Loucy (cell line): ENCODE measurements at regions not wholly inside any gene's neighbourhood (a gene's known extent, or its start where the extent isn't known, plus 50 kb on each side); places are given as distances from the start of the nearest gene placed in this dataset.

Experiments
- H2AFZ ChIP-seq: fragments of 200-600 bp; sonication (generic); 2 replicates; pipeline ENCODE4 v1.6.0; 2016; ENCODE audit warnings: antibody characterized with exemption, mild to moderate bottlenecking, low read length, moderate library complexity
- H3F3A ChIP-seq: fragments of 200-600 bp; 2 replicates; pipeline ENCODE4 v1.6.0; 2016; ENCODE audit warnings: antibody characterized with exemption, low read depth, mild to moderate bottlenecking
- H3K27me3 ChIP-seq: fragments of 200-600 bp; sonication (generic); 2 replicates; pipeline ENCODE4 v1.6.1; 2014; ENCODE audit warnings: low read length, mild to moderate bottlenecking; ENCODE audit not compliant: insufficient read depth, poor library complexity, severe bottlenecking
- H3K36me3 ChIP-seq: fragments of 200-600 bp; sonication (generic); 2 replicates; pipeline ENCODE4 v1.6.1; 2016; ENCODE audit warnings: low read length; ENCODE audit not compliant: insufficient read depth
- H3K4me1 ChIP-seq: fragments of 200-600 bp; sonication (generic); 2 replicates; pipeline ENCODE4 v1.5.1; 2014; ENCODE audit warnings: low read length, mild to moderate bottlenecking; ENCODE audit not compliant: insufficient read depth, poor library complexity, severe bottlenecking
- H3K4me2 ChIP-seq: fragments of 200-600 bp; sonication (generic); 2 replicates; pipeline ENCODE4 v1.6.0; 2014; ENCODE audit warnings: antibody characterized with exemption, low read length, low read depth, mild to moderate bottlenecking; ENCODE audit not compliant: poor library complexity, severe bottlenecking
- H3K4me3 ChIP-seq: fragments of 200-600 bp; sonication (generic); 2 replicates; pipeline ENCODE4 v1.5.1; 2014; ENCODE audit warnings: low read length, mild to moderate bottlenecking, mixed read lengths; ENCODE audit not compliant: poor library complexity, severe bottlenecking
- H3K79me2 ChIP-seq: fragments of 200-600 bp; sonication (generic); 2 replicates; pipeline ENCODE4 v1.6.1; 2014; ENCODE audit warnings: low read length; ENCODE audit not compliant: insufficient read depth
- H3K9ac ChIP-seq: fragments of 200-600 bp; sonication (generic); 2 replicates; pipeline ENCODE4 v1.6.0; 2014; ENCODE audit warnings: mild to moderate bottlenecking, low read depth, low read length, moderate library complexity; ENCODE audit not compliant: poor library complexity, severe bottlenecking
- H3K9me2 ChIP-seq: fragments of 200-600 bp; sonication (generic); replicated peaks from 2 replicates; pipeline ENCODE4 v1.6.1; 2016; ENCODE audit warnings: low read depth, low read length, mixed read lengths
- H3K9me3 ChIP-seq: fragments of 200-600 bp; sonication (generic); 2 replicates; pipeline ENCODE4 v1.6.1; 2014; ENCODE audit warnings: mild to moderate bottlenecking, antibody characterized with exemption, low read length, low read depth; ENCODE audit not compliant: insufficient read depth
- H4K20me1 ChIP-seq: fragments of 200-600 bp; sonication (generic); 2 replicates; pipeline ENCODE4 v1.6.0; 2014; ENCODE audit warnings: antibody characterized with exemption, low read length, mild to moderate bottlenecking; ENCODE audit not compliant: insufficient read depth, poor library complexity, severe bottlenecking
- EZH2phosphoT487 ChIP-seq: fragments of 200-600 bp; IDR thresholded peaks from 2 replicates; pipeline ENCODE4 v1.6.1; 2018; ENCODE audit warnings: antibody characterized with exemption, mild to moderate bottlenecking, moderate library complexity, borderline replicate concordance
- TF ChIP-seq, protein P1 (sequence below): fragments of 200-600 bp; sonication (generic); conservative IDR thresholded peaks from 2 replicates; pipeline ENCODE4 v1.5.1; 2014; ENCODE audit warnings: mild to moderate bottlenecking, antibody characterized with exemption, low read length

DNA sequence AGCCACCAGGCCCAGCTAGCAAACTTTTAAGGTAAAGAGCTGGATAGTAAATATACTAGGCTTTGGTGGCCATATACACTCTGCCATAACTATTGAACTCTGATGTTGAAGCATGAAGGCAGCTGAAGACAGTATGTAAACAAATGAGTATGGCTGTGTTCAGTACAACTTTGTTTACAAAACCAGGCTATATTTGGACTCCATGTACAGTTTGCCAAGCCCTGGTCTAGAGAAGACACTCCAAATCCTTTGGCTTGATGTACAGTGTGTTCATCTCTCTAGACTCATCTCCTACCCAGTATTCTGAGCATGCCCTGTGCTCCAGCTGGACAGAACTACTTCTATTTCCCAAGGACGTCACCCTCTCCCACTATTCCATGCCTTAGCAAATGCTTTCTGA lies 54.3 kb upstream of the MEGF10 start:
- Histone ChIP-seq H2AFZ (no peak overlapping the region), H3K4me3 (no peak overlapping the region), H3K27me3 (no peaks in the 10 kb centered on the region), H3K9me2 (no peaks in the 10 kb centered on the region), H3F3A (no peaks in the 10 kb centered on the region), H3K4me2 (no peak overlapping the region), H3K79me2 (no peaks in the 10 kb centered on the region), H3K9ac (no peak overlapping the region), H4K20me1 (no peaks in the 10 kb centered on the region), H3K4me1 (no peaks in the 10 kb centered on the region), H3K36me3 (no peaks in the 10 kb centered on the region), H3K9me3 (no peaks in the 10 kb centered on the region)
- TF ChIP-seq, protein P1, sequence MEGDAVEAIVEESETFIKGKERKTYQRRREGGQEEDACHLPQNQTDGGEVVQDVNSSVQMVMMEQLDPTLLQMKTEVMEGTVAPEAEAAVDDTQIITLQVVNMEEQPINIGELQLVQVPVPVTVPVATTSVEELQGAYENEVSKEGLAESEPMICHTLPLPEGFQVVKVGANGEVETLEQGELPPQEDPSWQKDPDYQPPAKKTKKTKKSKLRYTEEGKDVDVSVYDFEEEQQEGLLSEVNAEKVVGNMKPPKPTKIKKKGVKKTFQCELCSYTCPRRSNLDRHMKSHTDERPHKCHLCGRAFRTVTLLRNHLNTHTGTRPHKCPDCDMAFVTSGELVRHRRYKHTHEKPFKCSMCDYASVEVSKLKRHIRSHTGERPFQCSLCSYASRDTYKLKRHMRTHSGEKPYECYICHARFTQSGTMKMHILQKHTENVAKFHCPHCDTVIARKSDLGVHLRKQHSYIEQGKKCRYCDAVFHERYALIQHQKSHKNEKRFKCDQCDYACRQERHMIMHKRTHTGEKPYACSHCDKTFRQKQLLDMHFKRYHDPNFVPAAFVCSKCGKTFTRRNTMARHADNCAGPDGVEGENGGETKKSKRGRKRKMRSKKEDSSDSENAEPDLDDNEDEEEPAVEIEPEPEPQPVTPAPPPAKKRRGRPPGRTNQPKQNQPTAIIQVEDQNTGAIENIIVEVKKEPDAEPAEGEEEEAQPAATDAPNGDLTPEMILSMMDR = no peak
- no peak for TF ChIP-seq EZH2phosphoT487
